GM12892 (cell line): ENCODE measurements at regions not wholly inside any gene's neighbourhood (a gene's known extent, or its start where the extent isn't known, plus 50 kb on each side); places are given as distances from the start of the nearest gene placed in this dataset.

Experiments
- POLR2A ChIP-seq: IDR thresholded peaks from 2 replicates; pipeline ENCODE4 v1.6.1; 2011; ENCODE audit warnings: low read depth, low read length, control low read depth
- POLR2AphosphoS5 ChIP-seq: IDR thresholded peaks from 2 replicates; pipeline ENCODE4 v1.6.1; 2011; ENCODE audit warnings: low read depth, low read length, control low read depth

DNA sequence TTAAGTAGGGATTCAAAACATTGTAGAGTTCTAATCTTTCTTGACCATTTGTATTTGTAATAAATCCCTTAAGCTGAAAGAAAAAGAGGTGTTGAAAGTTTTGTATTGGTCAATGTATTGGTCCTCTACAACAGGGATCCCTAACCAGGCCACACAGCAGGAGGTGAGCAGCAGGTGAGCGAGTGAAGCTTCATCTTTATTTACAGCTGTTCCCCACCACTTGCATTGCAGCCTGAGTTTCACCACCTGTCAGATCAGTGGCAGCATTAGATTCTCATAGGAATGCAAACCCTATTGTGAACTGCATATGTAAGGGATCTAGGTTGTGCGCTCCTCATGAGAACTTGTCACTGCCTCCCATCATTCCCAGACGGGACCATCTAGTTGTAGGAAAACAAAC is 715.7 kb upstream of the NXPH2 start:
- TF ChIP-seq POLR2A (no peak), POLR2AphosphoS5 (no peak)
